Lower leg skin (tissue), 3 donors: ENCODE measurements at regions not wholly inside any gene's neighbourhood (a gene's known extent, or its start where the extent isn't known, plus 50 kb on each side); places are given as distances from the start of the nearest gene placed in this dataset.

ENCODE experiments used
- CTCF ChIP-seq, 3 donors: fragments of 450-650 bp; IDR thresholded peaks; one replicate each; pipeline ENCODE4 v1.5.1; 2016; ENCODE audit warnings: antibody characterized with exemption in 3 of 3, mild to moderate bottlenecking in 3 of 3, moderate library complexity in 2 of 3
- POLR2A ChIP-seq, 2 donors: fragments of 450-650 bp; IDR thresholded peaks; one replicate each; pipeline ENCODE4 v1.6.1; 2016 to 2017; ENCODE audit warnings: antibody characterized with exemption in 2 of 2, mild to moderate bottlenecking in 1 of 2, moderate library complexity in 1 of 2

GRCh38 chr11:131073167-131073566 lies 156.9 kb upstream of the SNX19 start:
- TF ChIP-seq CTCF (IDR thresholded peaks at IDR 0.05) (no peak), POLR2A (IDR thresholded peaks at IDR 0.05) (no peak)
